Ovary (tissue), 7 donors: ENCODE measurements at regions not wholly inside any gene's neighbourhood (a gene's known extent, or its start where the extent isn't known, plus 50 kb on each side); places are given as distances from the start of the nearest gene placed in this dataset.

Experiments
- DNase-seq, 5 donors: peaks; one replicate each; pipeline ENCODE4 v3.0.0-alpha.2; 2019 to 2020
- H3K27ac ChIP-seq, 2 donors: fragments of 200-600 bp; one replicate each; pipeline versions ENCODE4 v1.5.1 to v1.8.0; 2019 to 2022
- H3K27me3 ChIP-seq: fragments of 200-600 bp; one replicate; pipeline ENCODE4 v1.8.0; 2022
- H3K36me3 ChIP-seq: fragments of 200-600 bp; sonication (generic); one replicate; pipeline ENCODE4 v1.5.1; 2019
- H3K4me1 ChIP-seq: one replicate; pipeline ENCODE4 v1.8.1; 2013; ENCODE audit warnings: mild to moderate bottlenecking, moderate library complexity; ENCODE audit not compliant: insufficient read depth
- H3K4me3 ChIP-seq: fragments of 200-600 bp; sonication (generic); one replicate; pipeline ENCODE4 v1.5.1; 2017
- H3K9me3 ChIP-seq, 2 donors: fragments of 200-600 bp in 1 of 2; sonication (generic) in 1 of 2; one replicate each; pipeline versions ENCODE4 v1.5.1 to v1.8.1; 2013 to 2019; ENCODE audit warnings: mild to moderate bottlenecking in 1 of 2, moderate library complexity in 1 of 2
- CTCF ChIP-seq, 3 donors: fragments of 450-650 bp in 2 of 3; fragments of 200-600 bp in 1 of 3; IDR thresholded peaks; one replicate each; pipeline versions ENCODE4 v1.5.1 to v1.8.0; 2016 to 2022; ENCODE audit warnings: antibody characterized with exemption in 3 of 3, mild to moderate bottlenecking in 1 of 3
- EP300 ChIP-seq: sonication (generic); formaldehyde crosslinking; IDR thresholded peaks from one replicate; pipeline ENCODE4 v1.6.1; 2017; ENCODE audit warnings: antibody characterized with exemption
- POLR2A ChIP-seq: fragments of 450-650 bp; IDR thresholded peaks from one replicate; pipeline ENCODE4 v1.6.1; 2017; ENCODE audit warnings: antibody characterized with exemption, mild to moderate bottlenecking, moderate library complexity
- WGBS, 3 donors: extraction: QIAGEN DNeasy Blood & Tissue Kit in 1 of 3; methylation state at CpG; one replicate each; pipeline versions ENCODE4 v1.1.5 to v1.1.7; 2013 to 2017; 5-methylcytosine and 5-hydroxymethylcytosine counted together
- intact Hi-C, 4 donors: fragments of 100-400 bp; cut with DNase I; formaldehyde crosslinking; loops; one replicate each; pipeline versions ENCODE4 v1.11.0 to v1.15.1; 2022 to 2023
- donor health status: DM: no; HTN: no; CAD: no; lungs with moderate emphysema.
- donor health status: DM: no; HTN: no; CAD: no.
- donor health status: Bipolar disorder and iron deficiency.
- donor health status: DM: no; HTN: no; CAD: no.
- donor health status: DM: yes; HTN: yes; CAD: no.

- H3K27me3 ChIP-seq: no peaks in the 10 kb centered on the region
- WGBS, 3 donors: 64 to 69% (median 64%) methylated on average over 20 of the region's 20 CpGs
- DNase-seq: peak in 2 of 5 donors; percentile 8 to 29
- H3K4me3 ChIP-seq: no peak overlapping the region
- no peaks in the 10 kb centered on the region for H3K4me1 ChIP-seq
- no peak overlapping the region for H3K27ac ChIP-seq
- no peaks in the 10 kb centered on the region for H3K36me3 ChIP-seq
- TF ChIP-seq EP300 (no peak), CTCF (IDR thresholded peaks at IDR 0.05) (no peak), POLR2A (no peak)
- intact Hi-C loops: no loop called here
- H3K9me3 ChIP-seq: no peaks in the 10 kb centered on the region
Observed at GRCh38 chr14:101118746-101119591, 215.4 kb upstream of the RTL1 start.

GRCh38 chr14:101119830-101120571 lies 216.5 kb upstream of the RTL1 start:
- WGBS, 3 donors: 25 to 38% (median 37%) methylated on average over 20 of the region's 20 CpGs
- no peaks in the 10 kb centered on the region for H3K36me3 ChIP-seq
- H3K27me3 ChIP-seq: no peaks in the 10 kb centered on the region
- peak in 2 of 5 donors; percentile 13 to 35 for DNase-seq
- H3K4me3 ChIP-seq: no peak overlapping the region
- TF ChIP-seq POLR2A (no peak), EP300 (no peak), CTCF (IDR thresholded peaks at IDR 0.05) (no peak)
- intact Hi-C loops: no loop called here
- H3K27ac ChIP-seq: no peak overlapping the region
- H3K9me3 ChIP-seq: no peaks in the 10 kb centered on the region
- H3K4me1 ChIP-seq: no peaks in the 10 kb centered on the region

GRCh38 chr14:101120641-101121507 lies 217.4 kb upstream of the RTL1 start:
- 80 to 82% (median 82%) methylated on average over 18 to 19 of the region's 19 CpGs for WGBS, 3 donors
- no peaks in the 10 kb centered on the region for H3K36me3 ChIP-seq
- intact Hi-C loops: no loop called here
- H3K4me1 ChIP-seq: no peaks in the 10 kb centered on the region
- H3K9me3 ChIP-seq: no peaks in the 10 kb centered on the region
- H3K27ac ChIP-seq: no peak overlapping the region
- peak in 3 of 5 donors; percentile 12 to 33 (median 15) for DNase-seq
- TF ChIP-seq CTCF (IDR thresholded peaks at IDR 0.05) (no peak), EP300 (no peak), POLR2A (no peak)
- H3K27me3 ChIP-seq: no peaks in the 10 kb centered on the region
- H3K4me3 ChIP-seq: no peak overlapping the region

GRCh38 chr14:101121508-101122139 lies 218.1 kb upstream of the RTL1 start:
- no peaks in the 10 kb centered on the region for H3K27me3 ChIP-seq
- intact Hi-C loops: no loop called here
- no peaks in the 10 kb centered on the region for H3K9me3 ChIP-seq
- TF ChIP-seq POLR2A (no peak), EP300 (no peak), CTCF (IDR thresholded peaks at IDR 0.05) (no peak)
- H3K4me1 ChIP-seq: no peaks in the 10 kb centered on the region
- 95% methylated on average over 13 of the region's 13 CpGs for whole genome bisulfite sequencing, 3 donors
- H3K4me3 ChIP-seq: no peak overlapping the region
- H3K27ac ChIP-seq: no peak overlapping the region
- no peak for DNase-seq
- H3K36me3 ChIP-seq: no peaks in the 10 kb centered on the region
